ENCODE measurements at regions not wholly inside any gene's neighbourhood (a gene's known extent, or its start where the extent isn't known, plus 50 kb on each side); places are given as distances from the start of the nearest gene placed in this dataset.
"Not testable (repeated sequence)": the region's sequence is repeated elsewhere in the genome, so short reads cannot be mapped to it uniquely, and the experiment has no call there.

DNA sequence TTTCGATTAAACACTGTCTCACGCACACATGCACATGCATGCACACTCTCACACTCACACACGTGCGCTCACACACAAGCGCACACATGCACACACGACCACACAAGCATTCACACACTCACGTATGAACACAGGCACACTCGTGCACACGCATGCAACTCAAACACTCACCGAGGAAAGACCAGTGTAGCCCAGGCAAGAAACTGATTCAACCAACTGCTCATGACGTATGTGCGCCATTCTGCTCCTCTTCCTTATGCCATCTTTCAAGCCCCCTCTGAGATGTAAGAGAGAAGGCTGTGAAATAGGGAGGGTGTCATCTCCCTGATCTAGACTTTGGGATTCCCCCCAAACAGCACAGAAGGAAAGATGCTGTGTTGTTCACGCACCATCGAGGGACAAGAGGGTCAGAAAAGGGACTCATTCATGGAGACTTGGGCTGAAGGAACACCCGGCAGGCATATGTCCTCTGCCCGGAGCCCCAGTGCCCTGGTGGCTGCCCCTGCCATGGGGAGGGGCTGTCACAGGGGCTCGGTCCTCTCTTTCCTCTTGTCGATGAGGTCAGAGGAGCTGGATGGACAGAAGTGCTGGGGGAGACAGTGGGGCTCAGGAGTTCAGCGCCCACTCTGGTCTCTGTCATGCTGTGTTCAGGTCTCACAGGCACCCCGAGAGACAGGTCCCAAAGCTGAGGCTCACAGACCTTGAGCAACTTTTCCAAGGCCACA, 130.1 kb upstream of the SHH start:
- no peak for DNase-seq

DNA sequence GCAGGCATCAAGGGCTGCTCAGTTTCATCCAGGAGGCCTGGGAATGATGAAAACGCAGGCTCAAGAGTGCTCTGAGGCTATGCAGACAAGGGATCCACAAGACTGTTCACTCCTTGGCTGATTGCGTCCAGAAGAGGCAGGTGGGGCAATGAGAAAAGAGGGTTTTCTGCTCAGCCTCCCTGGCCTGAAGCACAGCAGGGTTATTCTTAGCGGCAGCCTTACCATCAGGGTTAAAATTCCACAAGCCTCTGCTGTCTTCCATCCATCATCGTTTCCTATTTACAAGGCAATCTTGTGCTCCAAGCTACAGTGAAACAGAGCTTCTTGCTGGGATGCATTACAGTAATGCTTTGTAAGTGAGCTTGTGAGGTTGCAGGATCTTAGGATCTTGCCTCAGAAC, 129.4 kb upstream of the SHH start:
- DNase-seq, result no peak

DNA sequence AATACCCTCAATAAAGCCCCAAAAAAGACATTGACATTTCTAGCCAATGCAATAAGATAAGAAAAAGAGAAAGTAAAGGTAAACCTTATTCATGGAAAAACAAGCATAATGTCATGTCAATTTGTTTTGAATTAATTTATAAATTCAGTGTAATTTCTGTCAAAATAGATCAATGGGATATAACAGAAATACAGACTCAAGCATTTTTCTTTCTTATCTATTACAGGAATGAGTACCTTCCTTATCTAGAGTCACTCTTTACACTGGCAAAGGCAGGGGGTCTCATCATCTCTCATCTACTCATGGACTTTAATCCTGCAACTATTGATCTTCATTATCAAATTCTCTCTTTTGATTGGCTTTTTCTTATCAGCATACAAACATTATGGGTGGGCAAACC, 127.1 kb upstream of the SHH start:
- no peak for DNase-seq

DNA sequence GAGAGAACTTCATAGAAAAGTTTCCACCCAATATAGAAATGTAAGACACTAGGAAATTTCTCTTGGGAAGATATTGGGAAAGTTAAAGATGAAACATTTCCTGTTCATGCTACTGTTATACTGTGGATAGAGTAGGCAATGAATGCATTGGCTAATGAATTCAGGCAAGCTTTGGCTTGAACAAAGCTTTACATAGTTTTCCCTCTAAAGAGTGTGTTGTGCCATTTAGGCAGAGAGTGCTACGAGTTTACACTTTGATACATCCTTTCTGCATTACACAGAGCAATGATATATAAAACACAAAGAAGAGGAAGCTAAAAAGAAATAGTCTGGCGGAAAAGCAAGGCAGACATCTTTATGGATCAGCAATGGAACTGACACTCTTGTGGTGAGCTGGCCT, 125.9 kb upstream of the SHH start:
- no peak for DNase-seq

DNA sequence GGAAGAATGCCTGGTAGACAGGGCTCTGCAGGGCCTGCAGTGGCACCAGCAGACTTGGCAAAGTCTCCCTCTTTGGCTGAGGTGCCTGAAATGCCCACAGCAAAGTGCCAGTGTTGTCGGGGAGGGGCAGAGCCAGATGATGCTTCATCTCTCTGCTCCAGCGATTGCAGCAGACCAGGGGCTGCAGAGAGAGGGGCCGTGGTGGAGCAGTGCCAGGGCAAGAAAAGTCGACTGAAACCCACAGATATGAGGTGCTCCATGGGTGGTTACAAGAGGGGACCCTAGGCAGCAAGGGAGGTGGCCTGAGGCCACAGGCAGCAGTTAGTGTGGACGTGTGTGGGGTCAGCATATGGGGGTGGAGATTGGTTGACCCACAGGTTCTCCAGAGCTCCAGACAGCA, 123.5 kb upstream of the SHH start:
- DNase-seq, result no peak

DNA sequence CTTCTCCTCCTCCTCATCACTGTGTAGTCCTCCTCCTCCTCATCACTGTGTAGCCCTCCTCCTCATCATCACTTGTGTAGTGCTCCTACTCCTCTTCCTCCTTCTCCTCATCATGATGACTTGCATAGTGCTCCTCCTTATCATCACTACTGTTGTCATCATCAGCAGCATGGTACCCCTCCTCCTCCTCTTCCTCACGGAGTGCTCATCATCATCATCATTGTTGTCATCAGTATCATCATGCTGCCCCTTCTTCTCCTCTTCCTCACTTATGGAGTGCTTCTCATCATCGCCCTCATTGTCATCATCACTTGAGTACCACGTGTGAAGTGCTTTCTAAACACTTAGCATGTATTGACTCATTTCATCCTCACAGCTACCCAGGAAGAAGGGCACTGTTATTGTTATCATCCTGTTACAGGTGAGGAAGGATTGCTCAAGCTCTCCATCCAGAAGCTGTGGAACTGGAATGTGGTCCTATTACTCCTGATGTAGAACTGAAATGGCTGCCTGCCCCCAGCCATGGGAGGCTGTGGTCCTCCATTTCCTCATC, 122.8 kb upstream of the SHH start:
- no peak for DNase-seq

DNA sequence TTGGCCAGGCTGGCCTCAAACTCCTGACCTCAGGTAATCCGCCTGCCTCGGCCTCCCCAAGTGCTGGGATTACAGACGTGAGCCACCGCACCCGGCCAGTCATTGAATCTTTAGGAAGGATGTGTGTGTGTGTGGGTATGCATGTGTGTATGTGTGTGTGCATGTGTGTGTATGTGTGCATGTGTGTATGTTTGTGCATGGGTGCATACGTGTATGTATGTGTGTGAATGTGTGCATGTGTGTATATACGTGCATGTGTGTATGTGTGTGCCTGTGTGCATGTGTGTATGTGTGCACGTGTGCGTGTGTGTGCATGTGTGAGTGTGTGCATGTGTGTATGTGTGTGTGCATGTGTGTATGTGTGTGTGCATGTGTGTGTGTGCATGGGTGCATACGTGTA, 120.1 kb upstream of the SHH start:
- DNase-seq, result not testable (repeated sequence)

DNA sequence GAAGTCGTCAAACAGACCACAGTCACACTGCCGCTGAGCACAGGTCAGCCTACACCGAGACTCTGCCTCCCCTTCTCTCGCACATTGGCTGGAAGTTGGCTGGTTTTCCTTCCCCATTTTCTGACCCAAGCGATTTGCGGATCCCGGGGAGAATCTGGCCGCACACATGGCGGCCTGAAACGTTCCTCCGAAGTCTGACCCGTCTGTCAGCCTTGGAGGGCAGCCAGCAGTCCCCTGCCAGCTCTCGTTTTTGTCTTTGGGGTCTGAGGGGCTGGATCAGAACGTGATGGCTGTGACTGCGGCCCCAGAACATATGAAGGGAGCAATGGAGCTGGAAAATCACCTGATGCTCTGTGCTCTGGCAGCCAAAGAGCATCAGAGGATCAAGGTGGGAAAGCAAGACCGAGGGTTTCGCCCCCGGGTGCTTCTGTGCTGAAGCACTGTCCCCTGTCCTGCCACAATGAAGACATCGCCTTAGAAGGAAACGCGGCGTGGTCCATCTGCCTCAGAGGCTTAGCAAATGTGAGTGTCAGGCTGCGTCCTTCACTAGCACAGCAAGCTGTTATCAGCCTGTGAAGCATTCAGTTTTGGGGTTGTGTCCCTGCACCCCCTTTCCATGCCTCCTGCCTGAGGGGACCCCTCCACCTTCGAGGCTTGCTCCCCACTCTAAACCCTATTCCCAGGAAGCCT, 119.3 kb upstream of the SHH start:
- DNase-seq, result no peak

DNA sequence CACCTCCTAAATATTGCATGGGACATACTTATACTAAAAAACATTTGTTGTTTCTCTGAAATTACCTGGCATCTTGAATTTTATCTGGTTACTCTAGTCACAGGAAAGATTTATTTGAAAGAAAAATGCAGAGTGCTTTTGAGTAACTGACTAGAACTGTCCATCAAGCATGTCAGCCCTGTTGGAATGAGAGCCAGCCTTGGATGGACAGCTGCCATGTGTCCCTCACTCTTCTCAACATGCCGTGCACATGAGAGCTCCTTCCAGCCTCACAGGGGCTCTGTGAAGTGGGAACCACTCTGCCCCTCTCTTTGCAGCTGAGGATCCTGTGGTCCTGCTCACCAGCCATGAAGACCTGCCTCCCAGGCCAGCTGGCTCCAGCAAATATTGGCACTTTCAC, 118.3 kb upstream of the SHH start:
- DNase-seq, result no peak

DNA sequence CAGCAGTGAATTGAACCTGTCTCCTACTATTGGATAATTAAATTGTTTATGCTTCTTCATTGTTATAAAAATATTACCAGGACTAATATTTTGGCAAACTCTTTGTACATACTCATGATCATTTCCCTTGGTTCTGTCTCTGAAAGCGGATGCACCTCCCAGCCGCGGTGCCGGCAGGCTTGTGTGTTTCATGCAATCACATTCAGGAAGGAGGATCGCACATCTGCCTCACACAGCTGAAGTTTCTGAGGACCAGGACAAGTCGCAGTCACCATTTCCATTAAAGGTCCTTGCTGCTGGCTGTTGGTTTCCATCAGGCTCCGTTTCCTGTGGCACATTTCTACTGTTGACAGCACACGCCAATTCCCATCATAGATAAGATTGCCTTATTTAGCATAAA, 117.8 kb upstream of the SHH start:
- no peak for DNase-seq

DNA sequence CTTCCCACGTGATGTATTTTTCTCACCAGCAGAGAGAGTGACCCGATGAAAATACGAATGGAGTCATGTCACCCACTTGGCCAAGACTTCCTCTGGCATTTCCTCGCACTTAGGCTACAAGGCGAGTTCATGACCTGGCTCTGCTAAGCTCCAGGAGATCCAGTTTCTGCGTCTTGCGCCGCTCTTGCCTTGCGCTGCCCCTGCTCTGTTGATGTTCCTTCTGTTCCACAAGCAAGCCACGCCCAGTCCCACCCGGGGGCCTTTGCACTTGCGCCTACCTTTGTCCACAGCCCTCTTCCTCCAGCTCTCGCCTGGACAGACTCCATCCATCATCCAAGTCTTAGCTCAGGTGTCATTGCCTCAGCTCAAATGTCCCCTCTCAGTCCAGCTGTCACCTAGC, 116.3 kb upstream of the SHH start:
- no peak for DNase-seq

DNA sequence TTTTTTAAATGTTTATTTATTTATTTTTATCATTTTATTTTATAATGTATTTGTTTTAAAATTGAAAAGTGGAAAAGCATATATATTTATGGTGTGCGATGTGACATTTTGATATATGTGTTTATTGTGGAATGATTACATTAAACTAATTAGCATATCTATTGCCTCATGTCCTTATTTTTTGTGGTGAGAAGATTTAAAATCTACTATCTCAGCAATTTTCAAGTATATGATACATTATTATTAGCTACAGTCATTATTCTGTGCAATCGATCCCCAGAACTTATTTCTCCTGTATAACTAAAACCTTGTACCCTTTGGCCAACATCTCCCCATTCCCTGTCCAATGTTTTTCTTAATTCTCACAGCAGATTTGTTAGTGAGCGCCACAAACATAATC, 115.6 kb upstream of the SHH start:
- DNase-seq, result no peak

DNA sequence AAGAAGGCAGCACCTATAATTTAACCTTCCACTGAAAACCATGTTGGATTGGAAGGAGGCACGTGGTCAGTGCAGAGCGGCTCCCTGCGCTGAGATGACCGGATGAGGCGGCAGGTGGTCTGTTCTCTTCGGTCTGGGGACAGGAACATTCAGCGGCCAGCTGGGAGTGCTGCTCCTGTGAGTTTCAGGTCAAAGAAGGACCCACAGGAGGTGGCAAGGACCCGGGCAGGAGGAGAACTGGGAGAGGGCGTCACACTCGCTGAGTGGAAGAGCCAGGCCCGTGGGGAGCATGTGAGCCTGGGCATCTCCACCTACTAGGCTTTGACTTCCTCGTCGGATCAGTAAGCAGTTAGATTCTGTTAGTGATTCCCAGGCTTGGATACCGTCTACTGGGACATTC, 113.4 kb upstream of the SHH start:
- no peak for DNase-seq

DNA sequence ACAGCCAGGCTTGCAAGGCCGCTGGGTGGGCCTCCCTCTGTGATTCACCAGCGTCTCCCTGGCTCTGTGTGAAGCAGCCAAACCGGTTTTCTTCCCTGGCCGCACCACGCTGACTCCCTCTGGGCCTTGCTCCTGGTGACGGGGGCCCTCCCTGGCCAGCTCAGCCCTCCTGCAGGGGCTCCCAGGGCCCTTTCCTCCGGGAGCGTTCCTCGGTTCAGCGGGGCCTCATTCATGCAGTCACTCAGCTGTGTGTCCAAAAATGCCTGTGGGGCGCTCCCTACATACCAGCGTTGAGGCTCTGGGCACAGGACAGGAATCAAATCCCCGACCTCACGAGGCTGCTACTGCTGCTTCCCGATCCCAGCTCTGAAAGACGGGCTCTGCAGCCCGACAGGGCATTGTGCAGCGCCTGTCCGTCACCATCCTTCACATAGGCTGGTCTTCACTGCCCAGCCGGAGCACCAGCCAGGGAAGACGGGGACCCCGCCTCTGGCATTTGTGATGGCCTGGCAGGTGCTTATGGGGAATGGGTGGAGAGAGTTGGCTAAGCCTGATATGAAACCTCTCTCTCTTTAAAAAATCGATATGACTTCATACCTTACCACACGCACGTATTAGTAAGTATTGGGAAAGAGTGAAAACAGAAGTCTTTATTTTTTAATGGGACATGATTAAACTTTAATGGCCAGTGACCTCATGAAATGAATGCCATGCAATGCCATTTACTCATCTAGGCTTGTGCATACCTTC, 110.0 kb upstream of the SHH start:
- DNase-seq, result no peak

DNA sequence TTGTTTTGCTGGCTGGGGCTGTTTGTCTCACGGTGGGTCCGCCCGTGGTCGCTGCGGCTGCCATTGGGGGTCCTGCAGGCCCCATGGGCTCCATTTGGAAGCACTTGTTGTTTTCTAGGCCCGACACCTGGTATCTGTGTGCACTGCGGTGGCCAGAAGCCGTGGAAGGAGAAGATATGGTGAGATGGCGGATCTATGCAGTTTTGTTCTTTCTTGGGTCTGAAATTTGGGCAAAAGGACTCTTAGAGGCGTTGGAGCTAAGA, 109.5 kb upstream of the SHH start:
- DNase-seq, result no peak

DNA sequence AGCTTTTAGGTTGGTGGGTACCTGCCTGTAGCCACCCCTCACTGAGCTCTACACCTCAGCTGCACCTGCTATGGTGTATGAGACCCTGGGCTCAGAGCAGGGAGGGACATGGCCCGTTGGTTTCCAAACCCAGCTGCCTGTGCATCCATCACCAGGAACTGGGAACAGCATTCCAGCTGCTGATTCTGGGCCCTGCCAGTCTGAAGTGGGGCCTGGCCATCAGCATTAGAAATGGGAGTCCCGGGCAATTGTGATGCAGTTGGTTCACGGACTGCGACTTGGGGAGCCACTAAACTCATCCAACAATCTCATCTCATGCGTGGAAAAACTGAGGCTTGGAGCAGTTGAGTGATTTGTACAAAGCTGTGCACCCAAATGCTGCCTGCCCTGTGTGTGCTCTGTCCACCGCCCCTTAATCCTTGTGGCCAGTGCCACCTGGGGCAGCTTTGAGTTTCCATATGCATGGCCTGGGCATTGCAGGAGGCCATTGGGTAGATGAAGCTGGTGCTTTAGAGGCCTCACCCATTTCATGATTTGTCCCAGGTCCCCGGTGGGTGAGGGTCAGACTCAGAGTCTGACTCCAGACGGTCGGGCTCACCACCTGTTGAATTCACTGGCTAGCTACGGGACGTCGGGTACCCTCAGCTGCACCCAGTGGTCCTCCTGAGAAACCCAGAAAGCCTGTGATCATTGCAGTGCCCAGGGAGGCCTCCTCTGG, 109.0 kb upstream of the SHH start:
- DNase-seq, result no peak

DNA sequence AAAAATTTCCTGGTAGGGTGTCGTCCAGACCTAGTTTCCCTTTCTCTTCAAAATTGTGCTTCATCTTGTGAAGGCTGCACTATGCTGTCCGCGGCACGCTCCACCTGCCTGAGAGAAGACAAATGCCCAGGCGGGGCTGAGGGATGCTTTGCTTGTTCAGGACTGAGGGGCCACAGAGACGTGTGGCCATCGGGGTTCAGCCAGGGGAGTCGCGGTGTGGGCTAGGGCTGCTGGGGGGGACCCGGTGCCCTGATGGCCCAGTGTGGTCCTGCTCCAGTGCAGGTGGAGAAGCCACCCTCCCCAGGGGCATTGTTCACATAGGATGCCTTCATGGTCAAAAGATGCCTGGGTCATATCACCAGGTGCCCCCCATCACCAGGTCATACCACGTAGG, 107.8 kb upstream of the SHH start:
- DNase-seq, result no peak

DNA sequence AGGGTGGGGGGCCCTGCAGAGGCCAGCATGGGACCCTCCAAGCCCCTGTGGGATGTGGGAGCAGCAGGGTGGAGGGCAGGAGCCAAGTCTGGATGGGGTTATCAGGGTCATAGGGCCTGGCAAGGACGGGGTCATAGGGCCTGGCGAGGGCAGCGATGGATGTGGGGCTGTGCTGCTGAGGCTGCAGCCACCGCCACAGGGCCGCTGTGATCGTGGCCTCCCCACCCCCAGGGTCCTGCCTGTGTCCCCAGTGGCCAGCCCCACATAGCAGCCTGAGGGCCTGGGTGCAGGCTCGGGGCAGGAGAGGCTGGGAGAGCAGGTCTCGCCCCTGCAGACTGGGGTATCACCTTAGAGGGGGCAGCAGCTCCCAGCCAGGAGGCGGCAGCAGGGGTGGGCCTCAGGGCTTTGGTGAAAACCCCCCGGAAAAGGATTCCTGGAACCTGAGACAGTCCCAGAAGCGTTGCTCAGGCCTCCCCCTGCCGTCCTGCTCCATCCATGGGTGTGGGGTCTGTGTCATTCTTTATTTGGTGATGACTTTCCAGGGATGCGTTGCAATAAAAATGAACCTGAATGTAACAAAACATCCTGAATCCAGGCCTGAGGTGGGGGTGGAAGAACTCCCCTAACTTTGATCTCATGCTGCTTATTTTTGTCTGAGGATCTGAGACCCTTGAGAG, 107.3 kb upstream of the SHH start:
- no peak for DNase-seq

DNA sequence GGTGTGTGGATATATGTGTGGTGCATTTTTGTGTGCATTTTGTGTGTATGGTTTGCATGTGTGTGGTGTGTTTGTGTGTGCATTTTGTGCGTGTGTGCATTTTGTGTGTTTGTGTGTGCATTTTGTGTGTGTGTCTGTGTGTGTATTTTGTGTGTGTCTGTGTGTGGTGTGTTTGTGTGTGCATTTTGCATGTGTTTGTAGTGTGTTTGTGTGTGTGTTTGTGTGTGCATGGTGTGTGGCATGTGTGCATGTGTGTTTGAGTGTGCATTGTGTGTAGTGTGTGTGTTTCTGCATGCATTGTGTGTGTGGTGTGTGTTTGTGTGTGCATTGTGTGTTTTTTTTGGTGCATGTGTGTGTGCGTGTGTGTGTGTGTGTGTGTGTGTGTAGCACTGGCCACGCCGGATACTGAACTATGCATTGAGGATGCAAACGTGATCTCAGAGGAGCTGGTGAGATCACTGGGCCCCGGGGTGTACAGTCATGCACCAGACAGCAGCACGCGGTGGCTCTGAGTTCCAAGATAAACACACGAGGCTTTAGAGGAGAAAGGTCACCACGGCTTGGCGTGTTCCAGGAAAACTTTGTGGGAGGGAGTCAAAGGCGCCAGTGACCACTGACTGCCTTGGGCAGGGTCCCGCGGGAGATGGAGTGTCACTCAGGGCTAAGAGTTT, 106.6 kb upstream of the SHH start:
- DNase-seq, result no peak

DNA sequence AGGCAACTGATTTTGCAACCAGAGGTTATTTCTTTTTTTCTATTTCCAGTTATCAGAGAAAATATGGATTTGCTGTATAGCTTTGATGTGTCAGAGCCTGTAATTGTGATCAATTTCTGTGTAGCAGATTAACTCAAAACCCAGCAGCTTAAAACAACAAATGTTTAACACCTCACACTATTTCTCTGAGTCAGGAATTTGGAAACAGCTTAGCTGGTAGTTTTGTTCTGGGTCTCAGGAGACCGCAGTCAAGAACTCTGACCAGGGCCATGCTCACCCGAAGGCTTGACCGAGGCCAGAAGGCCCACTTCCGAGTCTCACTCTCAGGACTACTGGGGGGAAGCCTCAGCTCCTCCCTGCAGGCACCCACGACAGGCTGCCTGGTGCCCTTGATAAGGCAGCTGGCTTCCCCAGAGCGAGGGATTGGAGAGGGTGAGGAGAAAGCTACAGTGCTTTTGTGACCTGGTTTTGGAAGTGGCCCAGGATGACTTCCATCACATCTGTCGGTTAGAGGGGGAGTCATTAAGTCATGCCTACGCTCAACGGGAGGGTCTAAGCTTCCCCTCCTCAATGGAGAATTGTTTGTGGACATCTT, 105.7 kb upstream of the SHH start:
- DNase-seq, result no peak

DNA sequence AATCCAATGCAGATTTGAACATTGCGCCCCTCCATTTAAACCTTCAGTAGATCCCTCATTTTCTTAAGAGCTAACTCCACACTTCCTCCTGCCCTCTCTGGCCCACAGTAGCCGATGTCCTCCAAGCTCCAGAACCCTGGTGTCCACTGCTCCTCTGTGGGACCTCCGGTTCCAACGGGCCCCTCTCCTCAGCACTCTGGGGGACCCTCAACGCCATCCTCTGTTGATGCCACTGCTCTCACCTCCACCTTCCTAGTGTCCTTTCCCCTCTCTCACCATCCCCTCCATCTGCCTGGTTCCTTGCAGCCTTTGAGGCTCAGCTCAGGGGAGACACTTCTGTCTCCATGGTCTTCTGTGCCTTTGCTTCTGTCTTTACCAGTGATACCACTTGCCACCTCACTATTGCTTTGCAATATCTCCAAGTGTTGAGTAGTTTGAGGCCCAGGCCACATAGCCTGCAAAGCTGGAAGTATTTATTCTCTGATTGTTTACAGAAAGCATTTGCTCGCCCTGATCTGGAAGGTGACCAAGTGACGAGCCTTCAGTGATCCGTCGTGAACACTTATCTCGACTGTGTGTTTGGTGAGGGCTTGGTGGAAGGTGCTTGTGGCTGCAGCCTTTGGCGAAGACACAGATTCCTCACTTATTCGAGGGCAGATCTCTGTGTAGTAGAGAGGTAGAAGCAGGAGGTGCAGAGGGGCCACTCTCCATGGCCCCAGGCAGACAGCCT, 104.8 kb upstream of the SHH start:
- no peak for DNase-seq
